ENCODE measurements at regions not wholly inside any gene's neighbourhood (a gene's known extent, or its start where the extent isn't known, plus 50 kb on each side); places are given as distances from the start of the nearest gene placed in this dataset.

DNA sequence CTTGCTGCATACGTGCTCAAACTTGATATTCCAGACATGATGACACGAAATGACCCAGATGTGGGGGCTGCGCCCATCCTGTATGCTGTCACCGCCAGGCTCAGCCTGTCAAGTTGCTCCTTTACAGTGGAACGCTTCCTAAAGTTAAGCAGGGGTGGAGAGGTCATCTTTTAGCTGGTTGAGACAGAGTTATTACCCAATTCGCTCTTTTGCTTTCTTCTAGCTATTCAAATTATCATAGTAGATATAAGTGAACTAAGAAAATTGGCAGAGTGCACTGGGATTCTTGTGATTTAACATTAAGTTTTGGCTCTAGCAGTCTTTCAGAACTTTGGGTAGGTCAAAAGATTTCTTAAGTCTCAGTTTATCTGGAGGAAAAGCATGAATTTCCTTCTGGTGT is 69.8 kb upstream of the BASP1 start:
- no peak for TF ChIP-seq POLR2A (IDR thresholded peaks at IDR 0.05)
- TF ChIP-seq, protein P1, sequence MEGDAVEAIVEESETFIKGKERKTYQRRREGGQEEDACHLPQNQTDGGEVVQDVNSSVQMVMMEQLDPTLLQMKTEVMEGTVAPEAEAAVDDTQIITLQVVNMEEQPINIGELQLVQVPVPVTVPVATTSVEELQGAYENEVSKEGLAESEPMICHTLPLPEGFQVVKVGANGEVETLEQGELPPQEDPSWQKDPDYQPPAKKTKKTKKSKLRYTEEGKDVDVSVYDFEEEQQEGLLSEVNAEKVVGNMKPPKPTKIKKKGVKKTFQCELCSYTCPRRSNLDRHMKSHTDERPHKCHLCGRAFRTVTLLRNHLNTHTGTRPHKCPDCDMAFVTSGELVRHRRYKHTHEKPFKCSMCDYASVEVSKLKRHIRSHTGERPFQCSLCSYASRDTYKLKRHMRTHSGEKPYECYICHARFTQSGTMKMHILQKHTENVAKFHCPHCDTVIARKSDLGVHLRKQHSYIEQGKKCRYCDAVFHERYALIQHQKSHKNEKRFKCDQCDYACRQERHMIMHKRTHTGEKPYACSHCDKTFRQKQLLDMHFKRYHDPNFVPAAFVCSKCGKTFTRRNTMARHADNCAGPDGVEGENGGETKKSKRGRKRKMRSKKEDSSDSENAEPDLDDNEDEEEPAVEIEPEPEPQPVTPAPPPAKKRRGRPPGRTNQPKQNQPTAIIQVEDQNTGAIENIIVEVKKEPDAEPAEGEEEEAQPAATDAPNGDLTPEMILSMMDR (IDR thresholded peaks at IDR 0.05): no peak
- Histone ChIP-seq H3K27ac (no peak overlapping the region), H3K36me3 (replicated peaks in 1 of 2) (no peaks in the 10 kb centered on the region), H3K9me3 (replicated peaks in 1 of 3) (no peaks in the 10 kb centered on the region), H3K4me1 (replicated peaks in 1 of 2) (no peaks in the 10 kb centered on the region), H3K27me3 (no peaks in the 10 kb centered on the region), H3K4me3 (no peak overlapping the region)
- DNase-seq: no peak
- intact Hi-C loops (cut with DNase I): no loop called here
- 71 to 86% (median 76%) methylated on average over 6 of the region's 6 CpGs for WGBS, 4 donors

DNA sequence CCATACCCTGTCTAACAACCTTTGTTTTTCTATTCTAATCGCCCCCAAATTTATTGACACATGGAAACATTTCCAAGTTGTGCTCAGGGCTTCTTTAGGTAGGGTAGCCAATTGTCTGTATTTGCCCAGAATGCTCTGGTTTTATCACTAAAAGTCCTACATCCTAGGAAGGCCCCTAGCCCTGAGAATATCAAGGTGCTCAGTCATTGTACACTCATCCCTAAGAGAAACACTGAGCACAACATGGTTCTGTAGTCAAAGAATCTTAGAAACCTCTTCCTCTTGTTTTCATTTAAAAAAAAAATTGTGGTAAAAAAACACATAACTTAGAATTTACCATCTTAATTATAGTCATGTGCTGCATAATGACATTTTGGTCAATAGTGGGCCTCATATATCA is 69.0 kb upstream of the BASP1 start:
- H3K4me1 ChIP-seq (replicated peaks in 1 of 2): no peaks in the 10 kb centered on the region
- H3K27ac ChIP-seq: no peak overlapping the region
- H3K36me3 ChIP-seq (replicated peaks in 1 of 2): no peaks in the 10 kb centered on the region
- no peak overlapping the region for H3K4me3 ChIP-seq
- no peak for TF ChIP-seq POLR2A (IDR thresholded peaks at IDR 0.05)
- TF ChIP-seq, protein P1 (IDR thresholded peaks at IDR 0.05): no peak
- no peaks in the 10 kb centered on the region for H3K27me3 ChIP-seq
- no peaks in the 10 kb centered on the region for H3K9me3 ChIP-seq (replicated peaks in 1 of 3)
- intact Hi-C loops (cut with DNase I): no loop called here
- 79 to 90% (median 84%) methylated on average over 1 of the region's 1 CpG for WGBS, 4 donors
- no peak for DNase-seq

DNA sequence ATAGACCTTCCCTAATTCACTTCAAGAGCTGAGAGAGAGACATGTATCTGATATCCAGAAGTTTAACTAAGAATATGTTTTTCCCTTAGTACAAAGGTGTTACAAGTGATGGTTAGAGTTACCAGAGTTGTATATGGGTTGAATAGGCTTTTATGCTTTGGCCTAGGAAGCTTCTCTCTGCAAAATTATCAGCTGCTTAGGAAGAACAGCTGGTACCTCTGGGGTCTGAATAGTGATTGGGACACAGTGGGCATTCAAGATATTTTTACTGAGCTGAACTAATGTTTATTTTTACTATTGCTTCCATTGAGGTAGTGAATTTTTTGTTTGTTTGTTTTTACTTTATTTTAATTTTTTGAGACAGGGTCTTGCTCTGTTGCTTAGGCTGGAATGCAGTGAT is 67.6 kb upstream of the BASP1 start:
- DNase-seq: no peak
- H3K27ac ChIP-seq: no peak overlapping the region
- TF ChIP-seq, protein P1 (IDR thresholded peaks at IDR 0.05): no peak
- no peak for TF ChIP-seq POLR2A (IDR thresholded peaks at IDR 0.05)

DNA sequence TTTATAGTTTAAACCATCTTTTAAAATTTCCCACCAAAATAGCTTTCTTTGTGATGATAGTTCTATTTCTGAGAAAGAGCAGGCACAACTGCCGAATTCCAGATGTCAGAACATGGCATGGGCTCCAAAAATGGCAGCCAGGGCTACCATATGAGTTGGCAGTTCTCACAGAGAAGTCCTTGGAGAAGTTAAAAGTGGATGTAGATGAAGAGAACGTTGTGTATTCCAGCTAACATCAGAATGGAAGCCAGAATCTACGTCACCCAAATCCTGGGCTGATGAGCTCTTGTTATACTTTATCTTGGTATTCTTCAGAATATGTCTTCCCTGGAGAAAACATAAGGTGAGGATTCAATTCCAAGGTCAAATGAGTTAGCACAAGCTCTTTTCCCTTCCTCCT is 66.9 kb upstream of the BASP1 start:
- no peak for TF ChIP-seq POLR2A (IDR thresholded peaks at IDR 0.05)
- TF ChIP-seq, protein P1 (IDR thresholded peaks at IDR 0.05): no peak
- Histone ChIP-seq H3K36me3 (replicated peaks in 1 of 2) (no peaks in the 10 kb centered on the region), H3K4me1 (replicated peaks in 1 of 2) (no peaks in the 10 kb centered on the region), H3K27me3 (no peaks in the 10 kb centered on the region), H3K27ac (no peak overlapping the region), H3K9me3 (replicated peaks in 1 of 3) (no peaks in the 10 kb centered on the region), H3K4me3 (no peak overlapping the region)
- 78 to 84% (median 79%) methylated on average over 3 of the region's 3 CpGs for WGBS, 4 donors
- intact Hi-C loops (cut with DNase I): no loop called here
- DNase-seq: no peak

More for the DNA sequence above, 67.6 kb upstream of the BASP1 start:
- H3K4me1 ChIP-seq (replicated peaks in 1 of 2): no peaks in the 10 kb centered on the region
- no peaks in the 10 kb centered on the region for H3K27me3 ChIP-seq
- no peaks in the 10 kb centered on the region for H3K9me3 ChIP-seq (replicated peaks in 1 of 3)
- intact Hi-C loops (cut with DNase I): no loop called here
- no peaks in the 10 kb centered on the region for H3K36me3 ChIP-seq (replicated peaks in 1 of 2)
- H3K4me3 ChIP-seq: no peak overlapping the region
